IMR-90 (cell line): ENCODE measurements at regions not wholly inside any gene's neighbourhood (a gene's known extent, or its start where the extent isn't known, plus 50 kb on each side); places are given as distances from the start of the nearest gene placed in this dataset.

Experiments
- ATAC-seq: fragments of 200-7000 bp; cut with Tn5 transposase; 2 replicates; pipeline ENCODE4 v1.9.1; 2020; ENCODE audit warnings: low read depth, mild to moderate bottlenecking, moderate library complexity
- BruUV-seq: library from RNA; stranded (reverse); fragments of 400-500 nt; replicated peaks from 2 replicates; lab custom pipeline; 2021; lab: Mats Ljungman, UMichigan
- CTCF ChIA-PET: fragments of 300-600 bp; formaldehyde crosslinking; extraction: SDS; loops from one replicate; lab custom pipeline; 2021; ENCODE audit warnings: antibody characterized with exemption; lab: Yijun Ruan, JAX
- POLR2A ChIA-PET: fragments of 300-600 bp; sonication (Branson Sonifier 250); formaldehyde crosslinking; loops from one replicate; lab custom pipeline; 2022; ENCODE audit warnings: antibody characterized with exemption; ENCODE audit not compliant: unreplicated experiment; lab: Charles Lee
- DNase-seq: peaks from one replicate; pipeline ENCODE4 v3.0.0; 2013
- H2AFZ ChIP-seq: replicated peaks from 2 replicates; pipeline ENCODE3; 2013; ENCODE audit warnings: low read length, mild to moderate bottlenecking; ENCODE audit not compliant: poor library complexity
- H2AK5ac ChIP-seq: 2 replicates; pipeline ENCODE4 v1.6.1; 2013; ENCODE audit warnings: low read depth, low read length, inconsistent platforms
- H2AK9ac ChIP-seq: replicated peaks from 2 replicates; pipeline ENCODE3; 2013; ENCODE audit warnings: mild to moderate bottlenecking, low read depth, low read length, moderate library complexity; ENCODE audit not compliant: poor library complexity
- H2BK120ac ChIP-seq: 2 replicates; pipeline ENCODE4 v1.6.1; 2013; ENCODE audit warnings: low read depth, low read length, inconsistent platforms
- H2BK15ac ChIP-seq: 3 replicates; pipeline ENCODE4 v1.6.1; 2013; ENCODE audit warnings: low read depth, low read length, inconsistent platforms
- H2BK20ac ChIP-seq: 2 replicates; pipeline ENCODE4 v1.6.1; 2013; ENCODE audit warnings: low read depth, mild to moderate bottlenecking, inconsistent platforms, low read length, moderate library complexity
- H2BK5ac ChIP-seq: 2 replicates; pipeline ENCODE4 v1.6.1; 2013; ENCODE audit warnings: mild to moderate bottlenecking, low read depth, low read length, inconsistent platforms; ENCODE audit not compliant: poor library complexity, severe bottlenecking
- H3K14ac ChIP-seq: replicated peaks from 2 replicates; pipeline ENCODE4 v1.6.1; 2013; ENCODE audit warnings: low read depth, low read length, inconsistent platforms
- H3K18ac ChIP-seq: 2 replicates; pipeline ENCODE4 v1.6.1; 2013; ENCODE audit warnings: low read depth, low read length, control low read depth
- H3K23ac ChIP-seq: 2 replicates; pipeline ENCODE4 v1.6.1; 2013; ENCODE audit warnings: low read depth, low read length, inconsistent platforms
- H3K27ac ChIP-seq: 2 replicates; pipeline ENCODE4 v1.5.1; 2013; ENCODE audit warnings: mild to moderate bottlenecking, control low read depth, low read length; ENCODE audit not compliant: insufficient read depth
- H3K27me3 ChIP-seq: 2 replicates; pipeline ENCODE4 v1.6.1; 2013; ENCODE audit warnings: low read length; ENCODE audit not compliant: control insufficient read depth, insufficient read depth
- H3K36me3 ChIP-seq: 2 replicates; pipeline ENCODE4 v1.6.1; 2013; ENCODE audit warnings: low read length, mixed read lengths; ENCODE audit not compliant: control insufficient read depth, insufficient read depth
- H3K4ac ChIP-seq: 2 replicates; pipeline ENCODE4 v1.6.1; 2013; ENCODE audit warnings: low read depth, low read length, inconsistent platforms
- H3K4me1 ChIP-seq: 2 replicates; pipeline ENCODE4 v1.6.1; 2013; ENCODE audit warnings: low read length, mixed read lengths; ENCODE audit not compliant: control insufficient read depth, insufficient read depth
- H3K4me2 ChIP-seq: 2 replicates; pipeline ENCODE4 v1.6.1; 2013; ENCODE audit warnings: low read depth, mild to moderate bottlenecking, control low read depth, low read length, moderate library complexity
- H3K4me3 ChIP-seq: 2 replicates; pipeline ENCODE4 v1.5.1; 2013; ENCODE audit warnings: low read depth, mild to moderate bottlenecking, control low read depth, low read length, moderate library complexity; ENCODE audit not compliant: insufficient read depth
- H3K56ac ChIP-seq: 2 replicates; pipeline ENCODE4 v1.6.1; 2013; ENCODE audit warnings: low read length, inconsistent platforms; ENCODE audit not compliant: insufficient read depth; ENCODE audit errors: extremely low read depth
- H3K79me1 ChIP-seq, 2 experiments: 2 replicates each; pipeline ENCODE4 v1.6.1; 2013; ENCODE audit warnings: low read length in 2 of 2, inconsistent platforms in 1 of 2, low read depth in 1 of 2
- H3K9ac ChIP-seq: 2 replicates; pipeline ENCODE4 v1.6.1; 2013; ENCODE audit warnings: low read depth, low read length, control low read depth
- H3K9me1 ChIP-seq: 2 replicates; pipeline ENCODE4 v1.6.1; 2013; ENCODE audit warnings: low read length, inconsistent platforms; ENCODE audit not compliant: insufficient read depth
- H3K9me3 ChIP-seq: 2 replicates; pipeline ENCODE4 v1.6.1; 2013; ENCODE audit warnings: low read length; ENCODE audit not compliant: control insufficient read depth, insufficient read depth
- H4K20me1 ChIP-seq: 2 replicates; pipeline ENCODE4 v1.6.1; 2013; ENCODE audit warnings: low read length, inconsistent platforms; ENCODE audit not compliant: insufficient read depth
- H4K5ac ChIP-seq: 2 replicates; pipeline ENCODE4 v1.6.1; 2013; ENCODE audit warnings: mild to moderate bottlenecking, low read depth, low read length, control low read depth
- H4K8ac ChIP-seq, 2 experiments: 2 replicates each; pipeline ENCODE4 v1.6.1; 2013; ENCODE audit warnings: low read depth in 2 of 2, low read length in 2 of 2, control low read depth in 1 of 2, inconsistent platforms in 1 of 2
- H4K91ac ChIP-seq: 2 replicates; pipeline ENCODE4 v1.6.1; 2013; ENCODE audit warnings: low read depth, low read length, inconsistent platforms; ENCODE audit not compliant: insufficient read depth
- CEBPB ChIP-seq: IDR thresholded peaks from 2 replicates; pipeline ENCODE4 v1.6.1; 2012; ENCODE audit warnings: low read depth, low read length, improper control_type of control experiment
- CHD1 ChIP-seq: IDR thresholded peaks from 2 replicates; pipeline ENCODE4 v1.6.1; 2012; ENCODE audit warnings: low read depth, low read length, improper control_type of control experiment
- FOS ChIP-seq: fragments of 150-350 bp; IDR thresholded peaks from 2 replicates; pipeline ENCODE4 v1.6.1; 2016; ENCODE audit warnings: low read depth, low read length
- MAZ ChIP-seq: IDR thresholded peaks from 2 replicates; pipeline ENCODE4 v1.6.1; 2012; ENCODE audit warnings: low read depth, mild to moderate bottlenecking, low read length, improper control_type of control experiment, moderate library complexity, borderline replicate concordance
- MXI1 ChIP-seq: IDR thresholded peaks from 2 replicates; pipeline ENCODE4 v1.6.1; 2012; ENCODE audit warnings: low read depth, mild to moderate bottlenecking, low read length, moderate library complexity, borderline replicate concordance
- NFE2L2 ChIP-seq: fragments of 150-350 bp; IDR thresholded peaks from 2 replicates; pipeline ENCODE4 v1.6.1; 2016; ENCODE audit warnings: low read depth, mild to moderate bottlenecking, low read length
- POLR2A ChIP-seq: IDR thresholded peaks from 2 replicates; pipeline ENCODE4 v1.6.1; 2012; ENCODE audit warnings: mild to moderate bottlenecking, low read depth, low read length
- RAD21 ChIP-seq: IDR thresholded peaks from 2 replicates; pipeline ENCODE4 v1.6.1; 2012; ENCODE audit warnings: low read length, improper control_type of control experiment
- RCOR1 ChIP-seq: IDR thresholded peaks from 2 replicates; pipeline ENCODE4 v1.6.1; 2012; ENCODE audit warnings: mild to moderate bottlenecking, low read length, improper control_type of control experiment; ENCODE audit not compliant: insufficient replicate concordance
- RFX5 ChIP-seq: IDR thresholded peaks from 2 replicates; pipeline ENCODE4 v1.8.0; 2012; ENCODE audit warnings: low read depth, mild to moderate bottlenecking, low read length, moderate library complexity
- SMC3 ChIP-seq: fragments of 150-350 bp; IDR thresholded peaks from 2 replicates; pipeline ENCODE4 v1.6.1; 2016; ENCODE audit warnings: low read depth, mild to moderate bottlenecking, antibody characterized with exemption, low read length, moderate library complexity
- WGBS, 2 experiments: methylation state at CpG; one replicate each; pipeline versions ENCODE4 v1.1.5 to v1.1.7; 2013; ENCODE audit warnings: missing lambda C conversion rate in 2 of 2; ENCODE audit not compliant: insufficient read length in 1 of 2; ENCODE audit errors: extremely low coverage in 2 of 2; 5-methylcytosine and 5-hydroxymethylcytosine counted together
- dilution Hi-C: fragments of 300-500 bp; cut with HindIII; formaldehyde crosslinking; loops from one replicate; pipeline ENCODE4 v1.14.3; 2018; ENCODE audit warnings: low sequenced_read_pairs; ENCODE audit not compliant: unreplicated experiment
- in situ Hi-C: fragments of 300-500 bp; cut with MboI; formaldehyde crosslinking; loops from 3 replicates; pipeline ENCODE4 v1.14.3; 2019; ENCODE audit warnings: low sequenced_read_pairs, inconsistent platforms, mixed read lengths
- intact Hi-C: fragments of 100-400 bp; cut with micrococcal nuclease; formaldehyde crosslinking; loops from 2 replicates; pipeline ENCODE4 v1.10.0; 2022
- TF ChIP-seq, protein P1 (sequence below): fragments of 150-350 bp; IDR thresholded peaks from 2 replicates; pipeline ENCODE4 v1.6.1; 2017; ENCODE audit warnings: mild to moderate bottlenecking, antibody characterized with exemption, low read length, low read depth
- TF ChIP-seq, protein P2 (sequence below): fragments of 150-350 bp; IDR thresholded peaks from 2 replicates; pipeline ENCODE4 v1.6.1; 2016; ENCODE audit warnings: low read depth, mild to moderate bottlenecking, low read length, moderate library complexity, borderline replicate concordance
- TF ChIP-seq, protein P3 (sequence below): conservative IDR thresholded peaks from 2 replicates; pipeline ENCODE4 v1.5.1; 2012; ENCODE audit warnings: mild to moderate bottlenecking, low read depth, low read length, improper control_type of control experiment

DNA sequence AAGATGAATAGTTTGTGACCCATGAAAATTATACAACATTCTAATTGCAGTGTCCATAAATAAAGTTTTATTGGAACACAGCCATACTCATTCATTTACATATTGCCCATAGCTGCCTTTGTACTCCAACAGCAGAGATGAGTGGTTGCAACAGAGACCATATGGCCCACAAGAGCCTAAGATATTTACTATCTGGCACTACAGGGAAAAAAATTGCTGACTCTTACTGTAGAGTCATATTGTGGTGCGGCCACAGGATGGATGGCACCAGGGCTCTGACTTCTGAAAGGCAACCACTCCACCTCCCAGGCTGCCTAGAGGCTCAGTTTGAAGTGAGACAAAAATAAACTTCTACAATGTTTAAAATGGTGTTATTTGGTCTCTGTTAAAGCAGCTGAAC, 404.0 kb upstream of the ATP5MC3 start:
- no peak overlapping the region for H3K23ac ChIP-seq
- H3K9me1 ChIP-seq: no peaks in the 10 kb centered on the region
- no peak overlapping the region for H2BK15ac ChIP-seq
- H3K4me1 ChIP-seq: no peaks in the 10 kb centered on the region
- ATAC-seq (no peak), DNase-seq (no peak)
- TF ChIP-seq RFX5: no peak
- TF ChIP-seq, protein P1, sequence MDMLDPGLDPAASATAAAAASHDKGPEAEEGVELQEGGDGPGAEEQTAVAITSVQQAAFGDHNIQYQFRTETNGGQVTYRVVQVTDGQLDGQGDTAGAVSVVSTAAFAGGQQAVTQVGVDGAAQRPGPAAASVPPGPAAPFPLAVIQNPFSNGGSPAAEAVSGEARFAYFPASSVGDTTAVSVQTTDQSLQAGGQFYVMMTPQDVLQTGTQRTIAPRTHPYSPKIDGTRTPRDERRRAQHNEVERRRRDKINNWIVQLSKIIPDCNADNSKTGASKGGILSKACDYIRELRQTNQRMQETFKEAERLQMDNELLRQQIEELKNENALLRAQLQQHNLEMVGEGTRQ: no peak
- TF ChIP-seq FOS: no peak
- no peak for TF ChIP-seq CEBPB
- no peak for TF ChIP-seq RAD21
- no peak for TF ChIP-seq MXI1
- TF ChIP-seq, protein P2, sequence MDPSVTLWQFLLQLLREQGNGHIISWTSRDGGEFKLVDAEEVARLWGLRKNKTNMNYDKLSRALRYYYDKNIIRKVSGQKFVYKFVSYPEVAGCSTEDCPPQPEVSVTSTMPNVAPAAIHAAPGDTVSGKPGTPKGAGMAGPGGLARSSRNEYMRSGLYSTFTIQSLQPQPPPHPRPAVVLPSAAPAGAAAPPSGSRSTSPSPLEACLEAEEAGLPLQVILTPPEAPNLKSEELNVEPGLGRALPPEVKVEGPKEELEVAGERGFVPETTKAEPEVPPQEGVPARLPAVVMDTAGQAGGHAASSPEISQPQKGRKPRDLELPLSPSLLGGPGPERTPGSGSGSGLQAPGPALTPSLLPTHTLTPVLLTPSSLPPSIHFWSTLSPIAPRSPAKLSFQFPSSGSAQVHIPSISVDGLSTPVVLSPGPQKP: no peak
- TF ChIP-seq NFE2L2: no peak
- no peak for TF ChIP-seq SMC3
- TF ChIP-seq, protein P3, sequence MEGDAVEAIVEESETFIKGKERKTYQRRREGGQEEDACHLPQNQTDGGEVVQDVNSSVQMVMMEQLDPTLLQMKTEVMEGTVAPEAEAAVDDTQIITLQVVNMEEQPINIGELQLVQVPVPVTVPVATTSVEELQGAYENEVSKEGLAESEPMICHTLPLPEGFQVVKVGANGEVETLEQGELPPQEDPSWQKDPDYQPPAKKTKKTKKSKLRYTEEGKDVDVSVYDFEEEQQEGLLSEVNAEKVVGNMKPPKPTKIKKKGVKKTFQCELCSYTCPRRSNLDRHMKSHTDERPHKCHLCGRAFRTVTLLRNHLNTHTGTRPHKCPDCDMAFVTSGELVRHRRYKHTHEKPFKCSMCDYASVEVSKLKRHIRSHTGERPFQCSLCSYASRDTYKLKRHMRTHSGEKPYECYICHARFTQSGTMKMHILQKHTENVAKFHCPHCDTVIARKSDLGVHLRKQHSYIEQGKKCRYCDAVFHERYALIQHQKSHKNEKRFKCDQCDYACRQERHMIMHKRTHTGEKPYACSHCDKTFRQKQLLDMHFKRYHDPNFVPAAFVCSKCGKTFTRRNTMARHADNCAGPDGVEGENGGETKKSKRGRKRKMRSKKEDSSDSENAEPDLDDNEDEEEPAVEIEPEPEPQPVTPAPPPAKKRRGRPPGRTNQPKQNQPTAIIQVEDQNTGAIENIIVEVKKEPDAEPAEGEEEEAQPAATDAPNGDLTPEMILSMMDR: no peak
- no peak for TF ChIP-seq POLR2A
- no peak for TF ChIP-seq CHD1
- TF ChIP-seq RCOR1: no peak
- no peak for TF ChIP-seq MAZ
- H3K4ac ChIP-seq: no peak overlapping the region
- no peak overlapping the region for H3K9ac ChIP-seq
- H4K91ac ChIP-seq: no peak overlapping the region
- no peak overlapping the region for H2BK20ac ChIP-seq
- H3K56ac ChIP-seq: no peak overlapping the region
- POLR2A ChIA-PET: no interaction called here
- no peaks in the 10 kb centered on the region for H3K9me3 ChIP-seq
- in situ Hi-C loops (no loop called here), dilution Hi-C loops (no loop called here), intact Hi-C loops (no loop called here)
- no CpG with 5 or more reads among the region's 1 CpG for WGBS, 2 experiments
- H3K18ac ChIP-seq: no peak overlapping the region
- no peak overlapping the region for H3K27ac ChIP-seq
- no peak overlapping the region for H2BK120ac ChIP-seq
- no peaks in the 10 kb centered on the region for H3K27me3 ChIP-seq
- no peak overlapping the region for H3K4me3 ChIP-seq
- no TSS peak for BruUV-seq
- H2AK5ac ChIP-seq: no peak overlapping the region
- no peak overlapping the region for H2AK9ac ChIP-seq
- H2AFZ ChIP-seq: no peak overlapping the region
- no peaks in the 10 kb centered on the region for H3K36me3 ChIP-seq
- no peak overlapping the region for H4K8ac ChIP-seq
- H2BK5ac ChIP-seq: no peak overlapping the region
- CTCF ChIA-PET: no interaction called here
- no peaks in the 10 kb centered on the region for H4K20me1 ChIP-seq
- H3K4me2 ChIP-seq: no peak overlapping the region
- no peak overlapping the region for H3K14ac ChIP-seq
- H3K79me1 ChIP-seq: no peaks in the 10 kb centered on the region
- no peak overlapping the region for H4K5ac ChIP-seq
